ENCODE measurements at regions not wholly inside any gene's neighbourhood (a gene's known extent, or its start where the extent isn't known, plus 50 kb on each side); places are given as distances from the start of the nearest gene placed in this dataset.
"Not testable (repeated sequence)": the region's sequence is repeated elsewhere in the genome, so short reads cannot be mapped to it uniquely, and the experiment has no call there.

GRCh38 chr16:34001961-34002360 lies 542.5 kb downstream of the TP53TG3F start:
- not testable (repeated sequence) for TF ChIP-seq CTCF (conservative IDR thresholded peaks at IDR 0.05); ZFX (IDR thresholded peaks at IDR 0.05)

All from C4-2B (cell line).